GM21825 (cell line): ENCODE measurements at regions not wholly inside any gene's neighbourhood (a gene's known extent, or its start where the extent isn't known, plus 50 kb on each side); places are given as distances from the start of the nearest gene placed in this dataset.
"Not testable (repeated sequence)": the region's sequence is repeated elsewhere in the genome, so short reads cannot be mapped to it uniquely, and the experiment has no call there.

ENCODE experiments used
- ATAC-seq: cut with Tn5 transposase; IDR thresholded peaks from one replicate; pipeline ENCODE4 v1.9.1; 2021; ENCODE audit warnings: mild to moderate bottlenecking, moderate library complexity; ENCODE audit not compliant: unreplicated experiment

- ATAC-seq = not testable (repeated sequence)
Measured at GRCh38 chr9:64370344-64370743, 914.7 kb downstream of the FOXD4L5 start.

- ATAC-seq = not testable (repeated sequence)
Measured at GRCh38 chr9:64369644-64370043, 915.4 kb downstream of the FOXD4L5 start.

- ATAC-seq = peak; percentile 100
Measured at GRCh38 chr9:64369114-64369513, 915.9 kb downstream of the FOXD4L5 start.

- ATAC-seq = not testable (repeated sequence)
Measured at GRCh38 chr9:64368644-64368942, 916.4 kb downstream of the FOXD4L5 start.

GRCh38 chr9:64367826-64368643 is 917.0 kb downstream of the FOXD4L5 start:
- ATAC-seq = not testable (repeated sequence)
